GM12878 (cell line): ENCODE measurements at regions not wholly inside any gene's neighbourhood (a gene's known extent, or its start where the extent isn't known, plus 50 kb on each side); places are given as distances from the start of the nearest gene placed in this dataset.

Experiments
- MAX ChIP-seq: IDR thresholded peaks from 2 replicates; pipeline ENCODE4 v1.6.1; 2012; ENCODE audit warnings: low read depth, low read length, improper control_type of control experiment
- PML ChIP-seq: IDR thresholded peaks from 2 replicates; pipeline ENCODE4 v1.6.1; 2012; ENCODE audit warnings: low read length, inconsistent platforms
- TF ChIP-seq, protein P1 (sequence below), 3 experiments: IDR thresholded peaks in 2 of 3; conservative IDR thresholded peaks in 1 of 3; 2 replicates each; pipeline ENCODE4 v1.5.1; 2011; ENCODE audit warnings: low read depth in 3 of 3, low read length in 3 of 3, mild to moderate bottlenecking in 3 of 3, control low read depth in 2 of 3, moderate library complexity in 2 of 3, inconsistent platforms in 1 of 3, mixed read lengths in 1 of 3; ENCODE audit not compliant: control insufficient read depth in 2 of 3, insufficient read depth in 1 of 3; ENCODE audit errors: extremely low read depth in 1 of 3

- TF ChIP-seq, protein P1, sequence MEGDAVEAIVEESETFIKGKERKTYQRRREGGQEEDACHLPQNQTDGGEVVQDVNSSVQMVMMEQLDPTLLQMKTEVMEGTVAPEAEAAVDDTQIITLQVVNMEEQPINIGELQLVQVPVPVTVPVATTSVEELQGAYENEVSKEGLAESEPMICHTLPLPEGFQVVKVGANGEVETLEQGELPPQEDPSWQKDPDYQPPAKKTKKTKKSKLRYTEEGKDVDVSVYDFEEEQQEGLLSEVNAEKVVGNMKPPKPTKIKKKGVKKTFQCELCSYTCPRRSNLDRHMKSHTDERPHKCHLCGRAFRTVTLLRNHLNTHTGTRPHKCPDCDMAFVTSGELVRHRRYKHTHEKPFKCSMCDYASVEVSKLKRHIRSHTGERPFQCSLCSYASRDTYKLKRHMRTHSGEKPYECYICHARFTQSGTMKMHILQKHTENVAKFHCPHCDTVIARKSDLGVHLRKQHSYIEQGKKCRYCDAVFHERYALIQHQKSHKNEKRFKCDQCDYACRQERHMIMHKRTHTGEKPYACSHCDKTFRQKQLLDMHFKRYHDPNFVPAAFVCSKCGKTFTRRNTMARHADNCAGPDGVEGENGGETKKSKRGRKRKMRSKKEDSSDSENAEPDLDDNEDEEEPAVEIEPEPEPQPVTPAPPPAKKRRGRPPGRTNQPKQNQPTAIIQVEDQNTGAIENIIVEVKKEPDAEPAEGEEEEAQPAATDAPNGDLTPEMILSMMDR (IDR thresholded peaks at IDR 0.05 in 2 of 3, conservative IDR thresholded peaks at IDR 0.05 in 1 of 3; ENCODE audit: control insufficient read depth in 2 of 3, extremely low read depth in 1 of 3, insufficient read depth in 1 of 3, low read depth in 3 of 3, low read length in 3 of 3), result no peak
- TF ChIP-seq PML (no peak), MAX (no peak)
These were observed 244.4 kb upstream of the RAI14 start for GRCh38 chr5:34411470-34412346.
